PC-3 (cell line): ENCODE measurements at regions not wholly inside any gene's neighbourhood (a gene's known extent, or its start where the extent isn't known, plus 50 kb on each side); places are given as distances from the start of the nearest gene placed in this dataset.

ENCODE experiments used
- CTCF ChIP-seq: fragments of 300-600 bp; sonication (generic); conservative IDR thresholded peaks from 2 replicates; pipeline ENCODE4 v1.5.1; 2017; ENCODE audit warnings: antibody characterized with exemption, low read depth, mild to moderate bottlenecking, low read length
- EZH2 ChIP-seq: fragments of 300-600 bp; sonication (generic); IDR thresholded peaks from one replicate; pipeline ENCODE4 v1.6.1; 2017; ENCODE audit warnings: antibody characterized with exemption, mild to moderate bottlenecking, low read length; ENCODE audit not compliant: unreplicated experiment
- EZH2phosphoT487 ChIP-seq: fragments of 300-600 bp; sonication (generic); IDR thresholded peaks from 2 replicates; pipeline ENCODE4 v1.6.1; 2018; ENCODE audit warnings: mild to moderate bottlenecking, antibody characterized with exemption, low read length, borderline replicate concordance

- no peak for TF ChIP-seq EZH2
- TF ChIP-seq CTCF = no peak
- TF ChIP-seq EZH2phosphoT487 = no peak
Observed at GRCh38 chr13:47638627-47639026, 362.4 kb downstream of the SUCLA2 start.
